ENCODE measurements at regions not wholly inside any gene's neighbourhood (a gene's known extent, or its start where the extent isn't known, plus 50 kb on each side); places are given as distances from the start of the nearest gene placed in this dataset.
"Not testable (repeated sequence)": the region's sequence is repeated elsewhere in the genome, so short reads cannot be mapped to it uniquely, and the experiment has no call there.

DNA sequence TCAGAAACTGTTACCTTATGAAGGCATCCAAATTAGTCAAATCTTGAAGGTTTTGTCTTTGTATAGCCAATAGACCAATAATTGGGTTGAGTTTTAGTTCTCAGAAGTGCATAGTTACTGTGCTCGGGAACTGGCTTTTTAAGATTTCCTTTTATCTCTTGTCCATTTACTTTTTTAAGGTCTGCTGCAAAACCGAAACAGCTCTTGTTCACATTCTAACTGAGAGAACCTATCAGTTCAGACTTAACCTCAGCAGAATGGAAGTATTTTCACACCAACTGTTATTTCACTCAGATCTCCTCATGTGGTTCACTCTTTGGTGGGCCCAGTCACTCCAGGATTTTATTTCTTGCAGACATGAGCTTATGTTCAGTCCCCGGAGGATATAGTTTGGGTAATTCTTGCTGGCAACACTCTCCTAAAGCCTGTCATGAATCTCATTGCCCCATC lies 55.5 kb downstream of the TPBG start:
- ChIA-PET CTCF (no interaction called here), POLR2A (no interaction called here)
- H3K36me3 Mint-ChIP-seq (ENCODE audit: low read depth) = no peaks in the 10 kb centered on the region
- H3K9me3 Mint-ChIP-seq = no peaks in the 10 kb centered on the region
- no peak overlapping the region for H3K27ac Mint-ChIP-seq
- H3K4me1 Mint-ChIP-seq = no peaks in the 10 kb centered on the region
- DNase-seq = no peak
- H3K27me3 Mint-ChIP-seq = no peaks in the 10 kb centered on the region
- no peak overlapping the region for H3K4me3 Mint-ChIP-seq

DNA sequence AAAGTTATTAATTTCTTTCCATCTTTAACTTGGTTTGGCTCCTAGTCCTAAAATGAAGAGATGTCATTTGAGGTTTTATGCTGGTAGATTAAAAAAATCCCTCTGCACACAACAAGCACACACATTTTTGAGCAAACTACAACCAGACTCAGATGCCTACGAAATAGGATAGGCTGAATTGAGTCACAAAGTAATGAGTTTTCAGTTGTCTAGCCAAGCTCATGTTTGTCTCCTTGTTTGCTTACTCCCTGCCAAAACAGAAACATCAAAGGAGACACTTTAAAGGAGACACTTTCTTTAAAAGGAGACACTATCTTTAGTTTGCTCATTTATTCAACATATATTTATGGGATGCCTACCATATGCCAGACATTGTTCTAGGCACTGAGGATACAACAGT lies 56.2 kb downstream of the TPBG start:
- ChIA-PET CTCF (no interaction called here), POLR2A (no interaction called here)
- H3K4me1 Mint-ChIP-seq = no peaks in the 10 kb centered on the region
- H3K27ac Mint-ChIP-seq = no peak overlapping the region
- DNase-seq = no peak
- H3K9me3 Mint-ChIP-seq = no peaks in the 10 kb centered on the region
- H3K27me3 Mint-ChIP-seq = no peaks in the 10 kb centered on the region
- no peaks in the 10 kb centered on the region for H3K36me3 Mint-ChIP-seq (ENCODE audit: low read depth)
- no peak overlapping the region for H3K4me3 Mint-ChIP-seq

DNA sequence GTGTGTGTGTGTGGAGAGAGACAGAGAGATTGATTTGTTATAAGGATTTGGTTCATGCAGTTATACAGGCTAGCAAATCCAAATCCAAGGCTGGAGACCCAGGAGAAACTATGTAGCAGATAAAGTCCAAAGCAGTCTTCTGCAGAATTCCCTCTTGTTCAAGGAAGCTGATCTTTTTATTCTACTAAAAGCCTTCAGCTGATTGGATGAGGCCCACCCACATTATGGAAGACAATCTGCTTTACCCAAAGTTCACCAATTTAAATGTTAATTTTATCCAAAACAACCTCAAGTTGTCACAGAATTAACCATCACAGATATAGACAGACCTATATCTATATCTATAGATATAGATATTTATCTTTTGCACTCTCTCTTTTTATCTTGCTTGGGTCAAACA lies 67.0 kb downstream of the TPBG start:
- no peaks in the 10 kb centered on the region for H3K4me1 Mint-ChIP-seq
- DNase-seq = no peak
- no peak overlapping the region for H3K4me3 Mint-ChIP-seq
- POLR2A ChIA-PET = no interaction called here
- H3K9me3 Mint-ChIP-seq = no peaks in the 10 kb centered on the region
- CTCF ChIA-PET = no interaction called here
- no peak overlapping the region for H3K27ac Mint-ChIP-seq
- H3K27me3 Mint-ChIP-seq = no peaks in the 10 kb centered on the region
- no peaks in the 10 kb centered on the region for H3K36me3 Mint-ChIP-seq (ENCODE audit: low read depth)

DNA sequence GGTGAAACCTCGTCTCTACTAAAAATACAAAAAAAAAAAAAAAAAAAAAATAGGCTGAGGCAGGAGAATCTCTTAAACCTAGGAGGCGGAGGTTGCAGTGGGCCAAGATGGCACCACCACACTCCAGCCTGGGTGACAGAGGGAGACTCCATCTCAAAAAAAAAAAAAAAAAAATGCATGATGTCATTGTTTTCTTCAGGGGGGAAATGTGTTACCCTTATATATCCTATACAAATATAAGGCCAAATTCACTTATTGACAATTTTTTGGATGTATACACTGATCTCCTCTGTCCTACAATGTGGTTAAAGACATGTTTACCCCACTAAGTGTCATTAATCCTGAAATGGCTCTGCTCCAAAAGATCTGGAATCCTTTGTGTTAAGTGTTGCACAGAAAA lies 73.1 kb downstream of the TPBG start:
- H3K27me3 Mint-ChIP-seq = peaks cover 2% of the 10 kb centered on the region
- POLR2A ChIA-PET = no interaction called here
- DNase-seq = no peak
- H3K27ac Mint-ChIP-seq = no peak overlapping the region
- H3K9me3 Mint-ChIP-seq = no peaks in the 10 kb centered on the region
- CTCF ChIA-PET = no interaction called here
- H3K4me3 Mint-ChIP-seq = no peak overlapping the region
- H3K4me1 Mint-ChIP-seq = no peaks in the 10 kb centered on the region
- no peaks in the 10 kb centered on the region for H3K36me3 Mint-ChIP-seq (ENCODE audit: low read depth)

DNA sequence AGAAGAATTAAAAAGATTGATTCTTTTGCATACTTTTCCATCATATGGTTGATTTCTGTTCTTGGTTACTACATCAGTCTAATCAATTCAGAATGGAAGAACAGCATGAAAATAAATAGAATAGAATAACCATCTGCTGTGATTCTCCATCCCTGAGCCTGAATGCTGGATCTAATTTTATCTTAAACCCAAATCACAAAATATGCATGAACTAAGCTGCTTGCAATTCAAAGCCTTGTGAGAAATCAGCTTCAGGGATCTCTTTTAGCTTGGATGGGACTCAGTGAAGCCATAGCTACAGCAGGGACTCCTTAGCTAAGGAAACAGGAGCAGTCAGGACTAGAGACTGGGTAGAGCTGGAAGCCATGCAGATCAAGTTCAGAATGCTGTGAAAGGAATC lies 74.1 kb downstream of the TPBG start:
- no peaks in the 10 kb centered on the region for H3K4me1 Mint-ChIP-seq
- ChIA-PET POLR2A (no interaction called here), CTCF (no interaction called here)
- H3K9me3 Mint-ChIP-seq = no peaks in the 10 kb centered on the region
- peaks cover 2% of the 10 kb centered on the region for H3K27me3 Mint-ChIP-seq
- no peak overlapping the region for H3K4me3 Mint-ChIP-seq
- no peak overlapping the region for H3K27ac Mint-ChIP-seq
- H3K36me3 Mint-ChIP-seq (ENCODE audit: low read depth) = no peaks in the 10 kb centered on the region
- no peak for DNase-seq

DNA sequence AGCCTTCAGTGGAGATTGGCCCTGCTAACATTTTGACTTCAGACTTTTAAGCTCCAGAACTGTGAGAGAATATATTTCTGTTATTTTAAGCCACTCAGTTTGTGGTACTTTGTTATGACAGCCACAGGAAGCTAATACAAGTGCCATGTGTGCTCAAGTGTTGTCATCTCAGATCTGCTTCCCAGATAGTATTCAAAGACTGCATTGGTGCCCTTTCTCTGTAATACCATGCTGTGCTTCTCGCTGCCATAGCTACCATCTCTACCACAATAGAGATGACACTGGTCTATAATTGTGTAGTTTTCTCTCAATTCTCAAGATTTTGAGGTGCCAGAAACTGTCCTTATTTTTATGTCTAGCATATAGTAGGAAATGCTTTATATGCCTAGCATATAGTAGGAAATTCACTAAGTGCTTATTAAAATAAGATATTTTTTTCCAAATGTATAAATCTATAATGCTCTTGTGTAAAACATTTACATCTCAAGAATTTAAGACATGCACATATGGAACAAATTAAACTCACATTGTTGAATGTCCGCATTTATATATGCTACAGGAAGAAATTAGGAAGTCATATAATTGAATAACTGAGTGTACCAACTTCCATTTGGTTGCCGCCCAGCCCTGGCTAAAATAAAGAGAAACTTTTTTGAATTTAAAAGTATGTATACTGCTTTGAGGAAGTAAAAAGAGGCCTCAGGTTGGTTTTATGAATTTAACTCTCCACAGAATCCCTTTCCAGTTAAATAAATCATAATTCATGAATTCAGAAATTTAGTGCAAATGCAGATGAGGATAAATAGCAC lies 77.6 kb downstream of the TPBG start:
- Mint-ChIP-seq H3K27me3 (peaks cover 2% of the 10 kb centered on the region), H3K9me3 (no peaks in the 10 kb centered on the region), H3K27ac (no peak overlapping the region), H3K4me3 (no peak overlapping the region), H3K4me1 (no peaks in the 10 kb centered on the region), H3K36me3 (ENCODE audit: low read depth) (no peaks in the 10 kb centered on the region)
- DNase-seq = no peak
- POLR2A ChIA-PET = no interaction called here
- CTCF ChIA-PET = no interaction called here

DNA sequence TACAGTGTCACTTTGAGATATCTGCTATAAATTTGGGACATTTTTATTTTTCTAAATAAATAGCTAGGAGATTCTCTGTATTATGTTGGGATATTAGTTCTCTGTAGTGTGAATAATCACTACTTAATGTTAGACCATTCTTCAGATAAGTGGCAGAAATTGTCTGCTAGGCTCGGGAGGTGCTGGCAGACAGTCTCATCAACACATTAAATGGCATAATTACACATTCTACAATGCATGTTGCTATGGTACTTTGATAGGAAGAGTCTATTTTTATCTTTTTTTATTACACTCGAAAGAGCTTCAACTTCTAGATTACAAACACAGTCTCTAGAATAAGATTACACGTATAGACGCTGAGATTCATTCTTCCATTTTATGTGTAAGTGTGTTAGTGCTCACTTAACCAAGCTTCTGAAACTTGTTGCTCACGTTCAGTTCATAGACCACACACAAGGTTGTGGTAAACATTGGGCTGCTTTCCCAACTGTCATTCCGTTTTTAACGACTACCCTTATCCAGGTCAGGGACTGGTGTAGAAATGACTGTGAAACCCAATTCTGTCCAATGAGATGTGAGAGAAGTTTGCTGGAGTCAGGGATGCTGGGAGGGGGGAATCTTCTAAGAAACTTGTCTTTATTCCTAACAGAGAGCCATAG lies 78.6 kb downstream of the TPBG start:
- ChIA-PET POLR2A (no interaction called here), CTCF (no interaction called here)
- DNase-seq = no peak
- H3K36me3 Mint-ChIP-seq (ENCODE audit: low read depth) = no peaks in the 10 kb centered on the region
- H3K4me1 Mint-ChIP-seq = no peaks in the 10 kb centered on the region
- H3K27me3 Mint-ChIP-seq = peaks cover 2% of the 10 kb centered on the region
- no peaks in the 10 kb centered on the region for H3K9me3 Mint-ChIP-seq
- H3K4me3 Mint-ChIP-seq = no peak overlapping the region
- H3K27ac Mint-ChIP-seq = no peak overlapping the region

DNA sequence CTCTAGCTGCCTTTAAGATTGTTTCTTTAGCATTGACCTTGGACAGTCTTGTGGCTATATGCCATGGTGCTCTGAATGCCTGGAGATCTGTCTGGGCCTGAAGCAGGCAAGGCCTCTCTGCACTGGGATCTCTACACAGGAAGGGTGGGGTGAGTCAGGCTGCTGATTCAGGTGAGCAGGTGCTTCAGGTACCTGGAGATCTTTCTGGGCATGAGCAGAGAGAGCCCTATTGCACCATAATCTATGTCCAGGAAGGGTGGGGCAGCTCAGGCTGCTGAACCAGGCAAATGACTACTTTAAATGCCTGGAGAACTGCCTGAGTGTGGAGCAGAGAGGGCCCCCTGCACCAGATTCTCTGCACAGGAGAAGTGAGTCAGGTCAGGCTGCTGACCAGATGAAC lies 94.5 kb downstream of the TPBG start:
- H3K4me3 Mint-ChIP-seq = no peak overlapping the region
- H3K36me3 Mint-ChIP-seq (ENCODE audit: low read depth) = no peaks in the 10 kb centered on the region
- H3K9me3 Mint-ChIP-seq = peaks cover 2% of the 10 kb centered on the region
- DNase-seq = no peak
- ChIA-PET POLR2A (no interaction called here), CTCF (no interaction called here)
- no peaks in the 10 kb centered on the region for H3K27me3 Mint-ChIP-seq
- H3K27ac Mint-ChIP-seq = no peak overlapping the region
- no peaks in the 10 kb centered on the region for H3K4me1 Mint-ChIP-seq

DNA sequence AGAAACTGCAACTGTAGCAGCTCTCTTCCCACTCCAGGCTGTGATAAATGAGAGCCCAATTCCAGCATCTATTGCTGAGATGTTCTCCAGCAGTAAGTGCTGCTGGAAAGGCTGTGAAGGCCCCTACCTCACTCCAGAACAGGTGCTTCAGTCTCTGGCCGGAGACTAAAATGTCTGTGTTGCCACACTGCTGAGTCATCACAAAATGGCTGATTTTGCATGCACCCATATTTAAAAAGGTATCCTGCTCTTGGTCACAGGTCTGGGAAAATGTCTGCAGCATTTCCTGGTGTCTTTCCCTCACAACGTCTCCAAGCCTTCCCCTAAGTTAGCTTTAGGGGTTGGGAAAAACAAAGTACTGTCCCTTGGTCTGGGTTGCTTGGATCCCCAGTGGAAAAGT lies 95.1 kb downstream of the TPBG start:
- DNase-seq = no peak
- H3K4me3 Mint-ChIP-seq = no peak overlapping the region
- H3K4me1 Mint-ChIP-seq = no peaks in the 10 kb centered on the region
- ChIA-PET CTCF (no interaction called here), POLR2A (no interaction called here)
- H3K27ac Mint-ChIP-seq = no peak overlapping the region
- peaks cover 2% of the 10 kb centered on the region for H3K9me3 Mint-ChIP-seq
- no peaks in the 10 kb centered on the region for H3K27me3 Mint-ChIP-seq
- H3K36me3 Mint-ChIP-seq (ENCODE audit: low read depth) = no peaks in the 10 kb centered on the region

DNA sequence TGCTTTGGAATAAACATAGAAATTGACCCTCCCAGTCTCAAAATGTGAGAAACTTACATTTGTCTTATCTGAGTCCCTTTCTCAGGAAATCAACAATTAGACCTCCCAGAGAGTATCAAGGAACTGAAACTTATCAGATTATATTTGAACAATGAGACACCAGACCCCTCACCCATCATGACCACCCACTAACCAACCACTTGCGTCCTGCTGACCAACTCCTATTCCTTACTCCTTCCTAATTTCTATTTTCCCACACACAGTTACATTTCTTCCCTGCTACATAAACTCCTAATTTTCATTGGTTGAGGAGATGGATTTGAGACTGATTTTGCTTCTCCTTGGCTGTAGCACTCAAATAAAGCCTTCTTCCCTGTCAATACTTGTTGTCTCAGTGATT lies 97.9 kb downstream of the TPBG start:
- Mint-ChIP-seq H3K36me3 (ENCODE audit: low read depth) (no peaks in the 10 kb centered on the region), H3K4me1 (no peaks in the 10 kb centered on the region), H3K27me3 (no peaks in the 10 kb centered on the region), H3K4me3 (no peak overlapping the region), H3K9me3 (peaks cover 2% of the 10 kb centered on the region), H3K27ac (no peak overlapping the region)
- CTCF ChIA-PET = no interaction called here
- POLR2A ChIA-PET = no interaction called here
- no peak for DNase-seq

DNA sequence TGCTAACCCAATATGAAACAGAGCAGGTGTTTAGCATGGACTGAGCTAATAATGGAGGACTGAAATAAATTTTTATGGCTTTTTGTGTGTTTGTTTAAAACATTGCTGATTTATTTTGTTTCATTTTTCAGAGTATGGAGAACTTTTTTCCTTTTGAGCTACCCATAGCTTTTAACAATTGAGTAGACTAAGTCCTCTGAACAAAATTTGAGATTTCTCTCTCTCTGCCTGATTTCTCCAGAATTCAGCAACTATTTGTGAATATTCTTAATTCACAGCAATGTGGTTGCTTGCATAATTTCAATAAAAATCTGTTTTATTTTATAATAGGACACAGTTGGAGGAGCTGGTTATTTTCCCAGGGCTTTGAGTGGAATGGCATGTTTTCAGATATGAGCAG lies 103.7 kb downstream of the TPBG start:
- Mint-ChIP-seq H3K4me1 (no peaks in the 10 kb centered on the region), H3K4me3 (no peak overlapping the region), H3K27ac (no peak overlapping the region), H3K27me3 (no peaks in the 10 kb centered on the region), H3K36me3 (ENCODE audit: low read depth) (no peaks in the 10 kb centered on the region), H3K9me3 (peaks cover 10% of the 10 kb centered on the region)
- POLR2A ChIA-PET = no interaction called here
- CTCF ChIA-PET = no interaction called here
- no peak for DNase-seq

DNA sequence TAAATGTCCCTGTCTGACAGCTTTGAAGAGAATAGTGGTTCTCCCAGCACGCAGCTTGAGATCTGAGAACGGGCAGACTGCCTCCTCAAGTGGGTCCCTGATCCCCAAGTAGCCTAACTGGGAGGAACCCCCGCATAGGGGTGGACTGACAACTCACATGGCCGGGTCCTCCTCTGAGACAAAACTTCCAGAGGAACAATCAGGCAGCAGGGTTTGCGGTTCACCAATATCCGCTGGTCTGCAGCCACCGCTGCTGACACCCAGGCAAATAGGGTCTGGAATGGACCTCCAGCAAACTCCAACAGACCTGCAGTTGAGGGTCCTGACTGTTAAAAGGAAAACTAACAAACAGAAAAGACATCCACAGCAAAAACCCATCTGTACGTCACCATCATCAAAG lies 106.5 kb downstream of the TPBG start:
- H3K9me3 Mint-ChIP-seq = peaks cover 14% of the 10 kb centered on the region
- POLR2A ChIA-PET; H3K27ac Mint-ChIP-seq; H3K4me3 Mint-ChIP-seq; H3K27me3 Mint-ChIP-seq; H3K4me1 Mint-ChIP-seq; H3K36me3 Mint-ChIP-seq (ENCODE audit: low read depth); DNase-seq; CTCF ChIA-PET: not testable (repeated sequence)

DNA sequence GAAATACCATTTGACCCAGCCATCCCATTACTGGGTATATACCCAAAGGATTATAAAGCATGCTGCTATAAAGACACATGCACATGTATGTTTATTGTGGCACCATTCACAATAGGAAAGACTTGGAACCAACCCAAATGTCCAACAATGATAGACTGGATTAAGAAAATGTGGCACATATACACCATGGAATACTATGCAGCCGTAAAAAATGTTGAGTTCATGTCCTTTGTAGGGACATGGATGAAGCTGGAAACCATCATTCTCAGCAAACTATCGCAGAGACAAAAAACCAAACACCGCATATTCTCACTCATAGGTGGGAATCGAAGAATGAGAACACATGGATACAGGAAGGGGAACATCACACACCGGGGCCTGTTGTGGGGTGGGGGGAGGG lies 111.5 kb downstream of the TPBG start:
- H3K4me1 Mint-ChIP-seq; H3K36me3 Mint-ChIP-seq (ENCODE audit: low read depth); H3K9me3 Mint-ChIP-seq; POLR2A ChIA-PET; DNase-seq; H3K27me3 Mint-ChIP-seq; H3K27ac Mint-ChIP-seq; CTCF ChIA-PET; H3K4me3 Mint-ChIP-seq: not testable (repeated sequence)

DNA sequence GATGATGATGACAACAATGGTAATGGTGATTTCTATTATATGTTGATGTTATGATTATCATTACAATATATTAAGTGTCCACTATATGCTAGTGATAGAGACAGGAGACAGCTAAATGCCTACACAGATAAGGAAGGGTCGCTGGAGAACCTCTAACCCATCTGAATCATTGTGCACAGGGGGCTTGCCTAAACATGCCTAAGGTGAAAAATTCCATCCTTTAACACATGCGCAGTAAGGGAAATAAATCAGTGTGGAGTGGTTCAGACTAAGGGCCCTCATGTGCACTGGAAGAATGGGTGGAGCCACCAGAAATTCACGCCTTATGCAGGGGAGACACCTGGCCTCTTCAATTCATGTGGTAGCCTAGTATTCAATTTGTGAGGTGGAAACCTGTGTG lies 120.4 kb downstream of the TPBG start:
- H3K27me3 Mint-ChIP-seq = no peaks in the 10 kb centered on the region
- DNase-seq = no peak
- no peaks in the 10 kb centered on the region for H3K4me1 Mint-ChIP-seq
- H3K27ac Mint-ChIP-seq = no peak overlapping the region
- ChIA-PET POLR2A (no interaction called here), CTCF (no interaction called here)
- H3K36me3 Mint-ChIP-seq (ENCODE audit: low read depth) = no peaks in the 10 kb centered on the region
- H3K9me3 Mint-ChIP-seq = peaks cover 8% of the 10 kb centered on the region
- no peak overlapping the region for H3K4me3 Mint-ChIP-seq
